Spinal cord (tissue), 9 donors: ENCODE measurements at regions not wholly inside any gene's neighbourhood (a gene's known extent, or its start where the extent isn't known, plus 50 kb on each side); places are given as distances from the start of the nearest gene placed in this dataset.

ENCODE experiments used
- DNase-seq, 6 donors: peaks; one replicate each; pipeline versions ENCODE4 v3.0.0 to v3.0.0-alpha.2; 2013 to 2015; ENCODE audit warnings: low spot score in 6 of 6, low read depth in 4 of 6
- H3K27ac ChIP-seq: one replicate; pipeline ENCODE4 v1.5.1; 2013; ENCODE audit warnings: low read depth, low read length, control low read depth
- H3K27me3 ChIP-seq: one replicate; pipeline ENCODE4 v1.6.1; 2013; ENCODE audit warnings: low read length; ENCODE audit not compliant: control insufficient read depth, insufficient read depth
- H3K36me3 ChIP-seq: one replicate; pipeline ENCODE4 v1.6.1; 2013; ENCODE audit warnings: low read length; ENCODE audit not compliant: control insufficient read depth, insufficient read depth
- H3K4me1 ChIP-seq: one replicate; pipeline ENCODE4 v1.6.1; 2013; ENCODE audit warnings: low read length; ENCODE audit not compliant: control insufficient read depth, insufficient read depth
- H3K4me3 ChIP-seq: one replicate; pipeline ENCODE4 v1.5.1; 2013; ENCODE audit warnings: low read depth, low read length, control low read depth
- H3K9me3 ChIP-seq: one replicate; pipeline ENCODE4 v1.6.1; 2013; ENCODE audit warnings: low read length; ENCODE audit not compliant: control insufficient read depth, insufficient read depth
- WGBS: methylation state at CpG from one replicate; pipeline ENCODE4 v1.1.5; 2013; ENCODE audit warnings: missing lambda C conversion rate; ENCODE audit not compliant: insufficient coverage; 5-methylcytosine and 5-hydroxymethylcytosine counted together
- donor health status: healthy.

DNA sequence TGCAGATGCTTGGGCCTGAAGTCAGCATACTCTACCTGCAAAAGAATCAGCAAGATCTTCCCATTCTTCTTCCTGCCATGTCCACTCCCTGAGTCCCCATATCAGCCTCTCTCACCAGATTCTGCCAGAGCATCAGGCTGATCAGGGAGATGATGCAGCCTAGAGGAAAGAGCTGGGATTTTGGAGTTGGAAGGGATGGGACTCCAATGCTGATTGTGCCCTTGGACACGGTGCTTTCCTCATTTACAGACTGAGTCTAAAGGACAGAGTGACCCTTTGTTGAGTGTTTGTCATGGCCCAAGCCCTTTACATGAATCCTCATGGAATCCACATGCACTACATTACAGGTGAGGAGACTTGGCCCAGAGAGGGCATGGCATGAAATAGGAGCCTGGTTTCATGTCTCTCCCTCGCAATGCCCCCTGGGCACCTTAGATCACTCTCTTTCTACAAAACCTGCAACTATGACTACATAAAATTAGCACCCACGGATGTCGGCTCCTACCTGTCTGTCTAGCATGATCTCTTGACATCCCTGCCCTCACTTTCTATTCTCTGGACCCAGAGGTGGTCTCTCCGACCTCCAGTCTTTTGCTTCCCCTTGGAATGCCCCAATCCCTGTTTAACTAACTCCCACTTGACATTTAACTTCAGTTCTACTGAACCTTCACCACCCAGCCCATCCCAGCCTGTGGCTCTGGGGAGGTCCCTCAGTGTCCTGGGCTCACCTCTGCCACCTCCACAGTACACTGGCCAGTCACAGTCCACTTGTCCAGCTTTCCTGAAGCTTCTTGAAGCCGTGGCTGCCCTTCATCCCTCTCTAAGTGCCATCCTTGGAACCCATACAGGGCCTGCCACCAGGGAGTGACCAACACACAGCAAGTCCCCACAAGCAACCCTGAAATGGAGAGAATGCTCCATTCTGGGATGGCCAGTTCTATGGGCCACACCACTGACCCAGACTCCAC lies 173.5 kb downstream of the ABHD5 start:
- Histone ChIP-seq H3K27ac (no peak overlapping the region), H3K4me1 (no peaks in the 10 kb centered on the region), H3K9me3 (no peaks in the 10 kb centered on the region), H3K4me3 (no peak overlapping the region), H3K27me3 (peaks cover 2% of the 10 kb centered on the region), H3K36me3 (no peaks in the 10 kb centered on the region)
- DNase-seq, result no peak
- 76% methylated on average over 6 of the region's 6 CpGs for WGBS

DNA sequence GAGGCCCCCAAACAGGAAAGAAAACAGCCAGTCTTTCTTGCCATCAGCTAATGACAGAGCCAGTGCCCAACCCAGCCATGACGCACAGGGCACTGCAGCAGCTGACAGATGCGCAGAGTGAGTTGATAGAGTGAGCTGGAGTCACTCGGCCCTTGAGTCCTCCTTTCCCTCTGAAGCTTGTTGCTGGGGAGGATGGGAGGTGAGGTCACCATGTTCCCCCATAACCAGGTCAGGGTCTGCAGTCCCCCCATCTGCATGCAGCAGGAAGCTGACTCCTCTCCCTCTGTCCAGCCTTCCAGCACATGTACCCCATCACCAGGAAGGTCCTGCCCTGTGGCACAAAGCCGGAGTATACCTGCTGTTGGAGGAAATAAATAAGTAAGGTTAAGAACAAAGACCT lies 174.6 kb downstream of the ABHD5 start:
- WGBS, result 76% methylated on average over 3 of the region's 4 CpGs
- no peak overlapping the region for H3K27ac ChIP-seq
- H3K4me3 ChIP-seq, result no peak overlapping the region
- H3K9me3 ChIP-seq, result no peaks in the 10 kb centered on the region
- no peaks in the 10 kb centered on the region for H3K27me3 ChIP-seq
- no peaks in the 10 kb centered on the region for H3K4me1 ChIP-seq
- H3K36me3 ChIP-seq, result no peaks in the 10 kb centered on the region
- DNase-seq, result no peak

DNA sequence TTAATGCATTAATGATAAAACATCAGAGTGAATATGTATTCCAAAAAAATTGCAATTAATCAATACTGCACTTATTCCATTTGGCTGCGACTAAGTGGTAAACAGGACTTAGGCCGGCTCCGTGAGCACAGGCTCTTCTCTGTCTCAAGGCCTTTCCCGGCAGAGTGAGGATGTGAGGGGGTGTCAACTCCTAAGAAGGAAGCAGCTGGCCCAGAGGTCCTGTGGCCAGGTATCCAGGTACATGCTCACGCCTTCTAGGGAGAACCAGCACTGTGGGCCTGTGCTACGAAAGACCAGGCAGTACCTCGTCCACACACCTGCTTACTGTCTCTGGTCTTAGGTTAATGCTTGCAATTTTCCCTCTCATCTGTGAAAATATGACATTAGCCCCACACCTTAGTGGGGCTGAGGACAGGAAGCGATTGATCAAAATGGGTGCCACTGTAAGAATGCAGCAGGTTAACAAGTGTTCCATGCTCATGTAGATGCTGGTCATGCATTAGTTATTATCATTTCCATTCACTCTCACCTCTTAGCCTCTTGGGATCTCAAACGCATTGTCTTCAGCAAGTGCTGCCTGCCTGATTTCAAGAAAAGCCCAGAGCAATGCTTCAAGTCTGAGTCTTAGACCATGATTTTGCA lies 175.3 kb downstream of the ABHD5 start:
- no peaks in the 10 kb centered on the region for H3K4me1 ChIP-seq
- no peaks in the 10 kb centered on the region for H3K9me3 ChIP-seq
- no peak for DNase-seq
- H3K4me3 ChIP-seq, result no peak overlapping the region
- H3K36me3 ChIP-seq, result no peaks in the 10 kb centered on the region
- no peak overlapping the region for H3K27ac ChIP-seq
- 85% methylated on average over 7 of the region's 9 CpGs for WGBS
- no peaks in the 10 kb centered on the region for H3K27me3 ChIP-seq

DNA sequence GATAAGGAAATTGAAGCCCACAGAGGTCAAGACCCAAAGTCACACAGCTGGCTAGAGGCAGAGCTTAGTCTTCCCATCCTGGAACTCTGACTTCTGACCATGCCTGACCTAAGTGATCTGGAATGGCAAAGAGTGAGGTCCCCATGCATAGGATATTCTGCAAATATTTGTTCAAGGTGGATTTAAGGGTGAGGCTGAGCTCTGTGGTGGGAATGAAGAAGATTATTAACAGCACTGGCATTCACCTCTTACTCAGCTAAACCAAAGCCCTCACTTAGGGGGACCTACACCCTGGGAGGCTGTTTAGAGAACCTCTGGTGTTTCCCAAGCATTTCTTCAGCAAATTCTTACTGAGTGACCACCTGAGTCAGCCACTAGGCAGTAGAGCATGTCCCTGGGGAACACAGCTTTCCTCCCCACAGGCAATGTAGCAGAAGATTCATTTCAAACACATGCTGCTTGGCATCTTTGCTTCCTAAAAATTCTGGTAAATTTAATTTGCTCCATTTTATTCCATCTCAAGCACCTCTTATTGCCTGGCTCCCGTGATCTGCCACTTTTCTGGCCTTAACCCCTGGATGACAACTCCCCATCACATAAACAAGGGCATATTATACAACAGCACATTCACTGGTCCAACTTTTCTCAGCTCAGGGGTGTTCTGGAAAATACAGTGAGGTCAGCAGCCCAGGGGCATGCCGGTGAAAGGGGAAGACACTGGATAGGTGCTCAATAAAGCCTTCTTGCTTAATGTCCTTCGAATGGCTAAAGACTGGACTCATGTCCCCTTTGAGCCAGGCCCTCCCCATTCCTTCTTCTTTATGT lies 176.0 kb downstream of the ABHD5 start:
- DNase-seq, result no peak
- H3K27ac ChIP-seq, result no peak overlapping the region
- no peaks in the 10 kb centered on the region for H3K4me1 ChIP-seq
- no peaks in the 10 kb centered on the region for H3K36me3 ChIP-seq
- WGBS, result 100% methylated on average over 2 of the region's 3 CpGs
- H3K27me3 ChIP-seq, result no peaks in the 10 kb centered on the region
- no peak overlapping the region for H3K4me3 ChIP-seq
- H3K9me3 ChIP-seq, result no peaks in the 10 kb centered on the region

DNA sequence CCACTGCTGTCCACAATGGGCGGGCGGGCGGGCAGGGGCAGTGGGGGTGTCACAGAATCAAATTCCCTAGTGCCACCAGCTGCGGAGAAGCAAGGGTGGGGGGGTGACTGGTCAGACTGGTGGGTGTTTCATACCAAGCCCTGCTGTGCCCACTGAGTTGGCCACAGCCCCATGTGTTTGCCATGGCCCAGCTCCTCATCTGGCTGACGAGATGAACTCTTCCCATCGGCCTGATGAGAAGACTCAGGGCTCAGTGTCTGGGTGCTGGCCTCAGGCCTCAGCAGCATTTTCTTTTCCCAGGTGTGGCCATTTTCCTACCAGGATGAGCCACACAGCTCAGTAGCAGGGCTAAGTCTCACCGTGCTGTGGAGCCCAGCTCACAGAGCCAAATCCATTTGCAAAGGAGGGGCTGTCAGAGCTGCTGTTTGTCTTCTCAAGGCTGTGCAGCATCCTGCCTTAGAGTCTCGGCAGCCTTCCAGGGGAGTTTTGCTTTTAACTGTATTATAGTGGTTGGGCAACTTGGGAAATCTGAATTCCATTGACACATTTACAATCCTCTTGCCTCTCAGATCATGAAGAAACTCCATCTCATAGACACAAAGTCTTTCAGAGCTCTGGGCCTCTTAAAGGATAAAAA lies 176.8 kb downstream of the ABHD5 start:
- peak in 1 of 6 donors; percentile 32 for DNase-seq
- Histone ChIP-seq H3K36me3 (no peaks in the 10 kb centered on the region), H3K4me1 (no peaks in the 10 kb centered on the region), H3K9me3 (no peaks in the 10 kb centered on the region), H3K27me3 (no peaks in the 10 kb centered on the region), H3K27ac (no peak overlapping the region), H3K4me3 (no peak overlapping the region)
- WGBS, result 81% methylated on average over 4 of the region's 8 CpGs

DNA sequence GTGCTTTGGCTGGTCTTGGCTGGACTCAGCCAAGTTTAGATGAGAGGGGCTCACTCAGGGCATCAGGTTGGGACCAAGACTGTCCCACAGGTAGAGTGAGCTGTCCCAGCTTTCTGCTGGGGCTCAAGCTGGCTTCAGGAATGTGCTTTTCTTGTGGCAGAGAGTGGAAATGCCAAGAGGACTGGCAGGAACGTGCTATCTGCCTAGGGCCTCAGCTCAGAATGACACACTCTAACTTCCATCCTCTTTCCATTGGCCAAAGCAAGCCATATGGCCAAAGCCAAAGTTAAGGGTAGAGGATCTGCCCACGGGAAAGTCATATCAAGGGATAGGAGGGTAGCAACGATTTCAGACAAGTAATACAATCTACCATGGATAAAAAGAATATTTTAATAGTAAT lies 178.8 kb downstream of the ABHD5 start:
- no peaks in the 10 kb centered on the region for H3K36me3 ChIP-seq
- H3K27me3 ChIP-seq, result no peaks in the 10 kb centered on the region
- H3K4me3 ChIP-seq, result no peak overlapping the region
- no peaks in the 10 kb centered on the region for H3K4me1 ChIP-seq
- H3K27ac ChIP-seq, result no peak overlapping the region
- no peak for DNase-seq
- no CpG with 5 or more reads among the region's 3 CpGs for WGBS
- H3K9me3 ChIP-seq, result no peaks in the 10 kb centered on the region

DNA sequence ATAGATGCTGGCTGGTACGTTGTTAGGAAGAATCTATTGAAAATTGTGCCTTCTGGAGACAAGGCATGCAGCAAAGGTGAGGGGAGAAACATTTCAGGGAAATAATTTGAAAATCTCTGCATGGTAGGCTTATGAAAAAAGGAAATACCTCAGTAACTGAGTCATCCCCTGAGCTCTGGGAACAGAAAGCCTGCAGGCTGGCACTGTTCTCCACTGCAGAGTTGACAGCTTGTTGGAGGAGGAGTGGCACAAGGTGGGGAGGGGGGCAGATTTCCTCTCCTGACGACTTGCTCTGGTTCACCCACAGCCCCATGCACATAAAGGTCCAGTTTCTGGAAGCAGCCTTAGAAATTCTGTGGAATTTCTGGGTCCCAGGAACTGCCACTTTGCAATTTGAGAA lies 179.4 kb downstream of the ABHD5 start:
- Histone ChIP-seq H3K4me3 (no peak overlapping the region), H3K36me3 (no peaks in the 10 kb centered on the region), H3K27me3 (no peaks in the 10 kb centered on the region), H3K4me1 (no peaks in the 10 kb centered on the region), H3K27ac (no peak overlapping the region), H3K9me3 (no peaks in the 10 kb centered on the region)
- 78% methylated on average over 1 of the region's 2 CpGs for WGBS
- no peak for DNase-seq

DNA sequence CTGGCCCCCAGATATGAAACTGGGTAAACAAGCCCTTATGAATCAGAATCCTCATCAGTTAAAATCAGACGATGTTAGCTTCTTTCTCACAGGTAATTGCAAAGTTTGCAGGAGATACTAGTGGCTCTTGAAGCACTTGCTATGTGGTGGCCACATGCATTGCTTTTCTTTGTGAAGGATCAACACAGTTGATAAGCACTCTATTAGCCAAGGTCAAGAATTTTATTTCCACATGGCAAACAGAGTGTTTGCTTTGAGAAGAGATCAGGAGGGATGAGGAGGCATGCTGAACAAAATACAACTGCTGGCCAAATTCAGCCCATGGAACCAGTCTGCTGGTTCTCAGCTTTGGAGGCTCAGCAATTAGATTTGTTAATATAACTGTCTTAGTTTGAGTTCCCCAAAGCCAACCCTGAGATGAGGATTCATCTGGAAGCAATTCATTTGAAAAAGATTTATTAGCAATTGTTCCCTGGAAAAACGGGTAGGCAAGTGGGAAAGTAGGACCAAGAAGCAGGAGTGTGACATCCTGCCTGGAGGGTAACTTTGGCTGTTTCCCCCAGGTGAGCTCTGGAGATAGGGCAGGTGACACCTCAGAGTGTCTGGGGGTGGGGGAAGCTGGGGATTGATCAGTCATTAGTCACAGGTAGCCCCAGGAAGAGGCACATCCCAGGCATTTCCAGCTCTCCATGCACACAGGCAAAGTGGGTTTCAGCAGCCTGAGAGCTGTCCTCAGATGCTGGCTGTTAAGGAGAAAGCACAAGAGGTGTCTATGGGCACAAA lies 180.3 kb downstream of the ABHD5 start:
- Histone ChIP-seq H3K27me3 (no peaks in the 10 kb centered on the region), H3K36me3 (no peaks in the 10 kb centered on the region), H3K27ac (no peak overlapping the region), H3K4me3 (no peak overlapping the region), H3K9me3 (no peaks in the 10 kb centered on the region), H3K4me1 (no peaks in the 10 kb centered on the region)
- no peak for DNase-seq
- 41% methylated on average over 2 of the region's 2 CpGs for WGBS
